ENCODE measurements at regions not wholly inside any gene's neighbourhood (a gene's known extent, or its start where the extent isn't known, plus 50 kb on each side); places are given as distances from the start of the nearest gene placed in this dataset.

DNA sequence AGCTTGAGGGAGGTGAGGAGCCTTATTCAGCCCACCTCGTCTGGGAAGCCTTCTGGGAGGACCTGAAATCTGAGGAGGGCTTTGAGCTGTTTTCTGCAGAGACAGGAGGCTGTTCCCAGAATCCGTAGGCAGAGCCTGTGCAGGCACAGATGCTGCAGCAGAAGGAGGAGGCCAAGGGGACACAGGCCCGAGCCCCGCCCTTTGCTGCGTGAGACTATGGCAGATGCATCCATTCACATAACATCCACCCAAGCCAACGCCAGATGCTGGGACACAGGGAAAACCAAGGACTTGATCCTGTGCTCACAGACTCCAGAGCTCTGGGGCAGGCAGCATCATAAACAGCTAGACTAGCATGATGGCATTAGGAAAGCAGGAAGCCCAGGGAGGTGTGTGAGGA lies 98.2 kb downstream of the KCNF1 start:
- Mint-ChIP-seq H3K27ac (no peak overlapping the region), H3K4me3 (no peak overlapping the region), H3K9me3 (peaks cover 30% of the 10 kb centered on the region), H3K27me3 (ENCODE audit: insufficient read depth) (peaks cover 47% of the 10 kb centered on the region), H3K4me1 (ENCODE audit: low read depth) (no peaks in the 10 kb centered on the region), H3K36me3 (ENCODE audit: low read depth) (peaks cover 14% of the 10 kb centered on the region)
- TF ChIP-seq, protein P1, sequence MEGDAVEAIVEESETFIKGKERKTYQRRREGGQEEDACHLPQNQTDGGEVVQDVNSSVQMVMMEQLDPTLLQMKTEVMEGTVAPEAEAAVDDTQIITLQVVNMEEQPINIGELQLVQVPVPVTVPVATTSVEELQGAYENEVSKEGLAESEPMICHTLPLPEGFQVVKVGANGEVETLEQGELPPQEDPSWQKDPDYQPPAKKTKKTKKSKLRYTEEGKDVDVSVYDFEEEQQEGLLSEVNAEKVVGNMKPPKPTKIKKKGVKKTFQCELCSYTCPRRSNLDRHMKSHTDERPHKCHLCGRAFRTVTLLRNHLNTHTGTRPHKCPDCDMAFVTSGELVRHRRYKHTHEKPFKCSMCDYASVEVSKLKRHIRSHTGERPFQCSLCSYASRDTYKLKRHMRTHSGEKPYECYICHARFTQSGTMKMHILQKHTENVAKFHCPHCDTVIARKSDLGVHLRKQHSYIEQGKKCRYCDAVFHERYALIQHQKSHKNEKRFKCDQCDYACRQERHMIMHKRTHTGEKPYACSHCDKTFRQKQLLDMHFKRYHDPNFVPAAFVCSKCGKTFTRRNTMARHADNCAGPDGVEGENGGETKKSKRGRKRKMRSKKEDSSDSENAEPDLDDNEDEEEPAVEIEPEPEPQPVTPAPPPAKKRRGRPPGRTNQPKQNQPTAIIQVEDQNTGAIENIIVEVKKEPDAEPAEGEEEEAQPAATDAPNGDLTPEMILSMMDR (IDR thresholded peaks at IDR 0.05), result no peak
- no peak for DNase-seq

DNA sequence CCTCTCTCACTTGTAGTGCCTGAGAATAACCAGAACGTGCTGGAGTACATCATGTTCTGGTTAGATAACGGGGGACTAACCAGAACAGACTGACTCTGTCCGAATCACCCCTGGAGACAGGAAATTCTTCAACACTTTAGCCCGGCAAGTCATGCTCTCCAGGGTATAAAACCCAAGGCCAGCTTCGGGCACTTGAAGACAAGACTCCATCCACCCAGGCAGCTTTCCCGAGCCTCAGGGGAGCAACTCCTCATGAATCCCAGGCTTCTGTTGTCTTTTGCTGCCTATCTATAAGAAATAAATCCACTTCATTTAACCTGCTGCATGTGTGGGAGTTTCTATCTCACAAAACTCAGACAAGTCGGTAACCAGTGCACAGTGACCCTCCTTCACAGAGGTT lies 99.6 kb downstream of the KCNF1 start:
- peaks cover 46% of the 10 kb centered on the region for H3K27me3 Mint-ChIP-seq (ENCODE audit: insufficient read depth)
- H3K36me3 Mint-ChIP-seq (ENCODE audit: low read depth), result peaks cover 14% of the 10 kb centered on the region
- peaks cover 30% of the 10 kb centered on the region for H3K9me3 Mint-ChIP-seq

DNA sequence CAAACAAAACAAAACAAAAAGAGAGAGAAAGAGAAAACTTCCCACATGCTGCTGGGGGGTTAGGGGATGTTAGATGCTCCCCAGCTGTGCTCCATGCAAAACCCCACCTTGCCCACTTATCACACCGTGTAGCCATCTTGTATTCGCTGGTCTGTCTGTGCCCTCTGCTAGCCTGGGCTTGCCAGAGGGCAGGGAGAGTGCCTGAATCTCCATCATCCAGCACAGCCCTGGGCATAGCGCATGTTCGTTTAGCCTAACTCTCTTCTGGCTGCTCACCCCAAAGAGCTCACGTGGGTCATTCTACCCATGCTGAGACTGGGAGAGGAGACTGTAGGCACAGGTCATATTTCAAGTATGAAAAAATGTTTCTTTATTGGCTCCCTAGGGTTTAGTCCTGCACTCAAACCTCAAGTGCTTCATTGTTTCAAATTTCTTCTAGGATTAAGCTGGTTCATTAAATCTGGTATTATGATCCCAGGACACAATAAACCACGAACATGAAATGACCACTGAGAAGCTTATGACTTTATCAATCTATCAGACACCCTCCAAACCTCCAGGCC lies 100.5 kb downstream of the KCNF1 start:
- no peak overlapping the region for H3K4me3 Mint-ChIP-seq
- H3K4me1 Mint-ChIP-seq (ENCODE audit: low read depth), result no peaks in the 10 kb centered on the region
- peaks cover 30% of the 10 kb centered on the region for H3K9me3 Mint-ChIP-seq
- H3K27ac Mint-ChIP-seq, result no peak overlapping the region
- DNase-seq, result no peak
- H3K36me3 Mint-ChIP-seq (ENCODE audit: low read depth), result peaks cover 14% of the 10 kb centered on the region
- TF ChIP-seq, protein P1 (IDR thresholded peaks at IDR 0.05), result no peak
- H3K27me3 Mint-ChIP-seq (ENCODE audit: insufficient read depth), result peaks cover 49% of the 10 kb centered on the region

More for the DNA sequence above, 99.6 kb downstream of the KCNF1 start:
- no peak for DNase-seq
- TF ChIP-seq, protein P1 (IDR thresholded peaks at IDR 0.05), result no peak
- Mint-ChIP-seq H3K4me3 (no peak overlapping the region), H3K4me1 (ENCODE audit: low read depth) (no peaks in the 10 kb centered on the region), H3K27ac (no peak overlapping the region)

DNA sequence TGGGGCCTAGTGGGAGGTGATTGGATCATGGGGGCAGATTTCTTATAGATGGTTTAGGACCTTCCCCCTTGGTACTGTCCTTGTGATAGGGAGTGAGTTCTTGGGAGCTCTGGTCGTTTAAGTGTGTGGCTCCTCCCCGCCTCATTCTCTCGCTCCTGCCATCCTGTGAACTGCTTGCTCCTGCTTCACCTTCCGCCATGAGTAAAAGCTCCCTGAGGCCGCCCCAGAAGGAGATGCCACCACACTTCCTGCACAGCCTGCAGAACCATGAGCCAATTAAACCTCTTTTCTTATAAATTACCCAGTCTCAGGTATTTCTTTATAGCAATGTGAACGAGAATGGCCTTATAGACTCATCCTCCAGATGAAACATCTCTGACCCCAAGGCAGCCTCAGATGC lies 101.5 kb downstream of the KCNF1 start:
- peaks cover 14% of the 10 kb centered on the region for H3K36me3 Mint-ChIP-seq (ENCODE audit: low read depth)
- no peaks in the 10 kb centered on the region for H3K4me1 Mint-ChIP-seq (ENCODE audit: low read depth)
- TF ChIP-seq, protein P1 (IDR thresholded peaks at IDR 0.05), result no peak
- H3K9me3 Mint-ChIP-seq, result peaks cover 30% of the 10 kb centered on the region
- no peak overlapping the region for H3K4me3 Mint-ChIP-seq
- H3K27me3 Mint-ChIP-seq (ENCODE audit: insufficient read depth), result peaks cover 56% of the 10 kb centered on the region
- no peak overlapping the region for H3K27ac Mint-ChIP-seq
- DNase-seq, result no peak

DNA sequence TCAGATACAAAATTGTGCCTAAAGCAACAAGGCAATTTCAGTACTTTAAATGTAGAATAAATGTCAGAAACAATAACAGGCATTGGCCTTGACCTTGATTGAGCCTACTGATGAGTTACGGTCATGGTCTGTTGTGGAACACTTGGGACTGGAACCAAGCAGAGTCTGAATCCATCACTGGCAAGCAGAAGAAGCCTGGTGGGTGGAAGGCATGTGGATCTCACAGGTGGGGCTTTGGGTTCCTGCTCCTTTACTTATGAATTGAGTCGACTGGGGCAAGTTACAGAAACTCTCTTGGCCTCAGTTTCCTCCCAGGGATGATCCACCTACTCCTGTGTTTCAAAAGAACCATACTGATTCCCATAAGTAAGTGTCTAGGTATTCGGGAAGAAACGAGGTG lies 102.3 kb downstream of the KCNF1 start:
- TF ChIP-seq, protein P1 (IDR thresholded peaks at IDR 0.05), result no peak
- no peak for DNase-seq
- Mint-ChIP-seq H3K4me1 (ENCODE audit: low read depth) (no peaks in the 10 kb centered on the region), H3K27ac (no peak overlapping the region), H3K27me3 (ENCODE audit: insufficient read depth) (peaks cover 62% of the 10 kb centered on the region), H3K36me3 (ENCODE audit: low read depth) (peaks cover 14% of the 10 kb centered on the region), H3K9me3 (peaks cover 30% of the 10 kb centered on the region), H3K4me3 (no peak overlapping the region)
